ENCODE measurements at regions not wholly inside any gene's neighbourhood (a gene's known extent, or its start where the extent isn't known, plus 50 kb on each side); places are given as distances from the start of the nearest gene placed in this dataset.

- Histone ChIP-seq H3K36me3 (no peaks in the 10 kb centered on the region), H3K27me3 (no peaks in the 10 kb centered on the region), H3K4me3 (no peak overlapping the region), H3K9me3 (no peaks in the 10 kb centered on the region), H3K4me1 (no peaks in the 10 kb centered on the region), H3K27ac (no peak overlapping the region)
- no peak for DNase-seq (ENCODE audit: low spot score in 2 of 2)
- 89% methylated on average over 3 of the region's 3 CpGs for WGBS
- TF ChIP-seq POLR2A (IDR thresholded peaks at IDR 0.05) (no peak), CTCF (IDR thresholded peaks at IDR 0.05) (no peak), POLR2AphosphoS5 (IDR thresholded peaks at IDR 0.05) (no peak), EP300 (IDR thresholded peaks at IDR 0.05) (no peak)
Observed at GRCh38 chr1:87972811-87973210, 644.1 kb downstream of the LMO4 start.

GRCh38 chr1:87973896-87974295 lies 645.2 kb downstream of the LMO4 start:
- Histone ChIP-seq H3K4me1 (no peaks in the 10 kb centered on the region), H3K27me3 (no peaks in the 10 kb centered on the region), H3K9me3 (no peaks in the 10 kb centered on the region), H3K4me3 (no peak overlapping the region), H3K27ac (no peak overlapping the region), H3K36me3 (no peaks in the 10 kb centered on the region)
- TF ChIP-seq CTCF (IDR thresholded peaks at IDR 0.05) (no peak), POLR2A (IDR thresholded peaks at IDR 0.05) (no peak), EP300 (IDR thresholded peaks at IDR 0.05) (no peak), POLR2AphosphoS5 (IDR thresholded peaks at IDR 0.05) (no peak)
- no peak for DNase-seq (ENCODE audit: low spot score in 2 of 2)
- WGBS, result 85% methylated on average over 3 of the region's 3 CpGs

GRCh38 chr1:87976316-87976715 lies 647.6 kb downstream of the LMO4 start:
- Histone ChIP-seq H3K36me3 (no peaks in the 10 kb centered on the region), H3K9me3 (no peaks in the 10 kb centered on the region), H3K27ac (peak overlapping the region; percentile 40), H3K4me3 (no peak overlapping the region), H3K27me3 (no peaks in the 10 kb centered on the region), H3K4me1 (no peaks in the 10 kb centered on the region)
- TF ChIP-seq POLR2AphosphoS5 (IDR thresholded peaks at IDR 0.05) (no peak), CTCF (IDR thresholded peaks at IDR 0.05) (no peak), EP300 (IDR thresholded peaks at IDR 0.05) (no peak), POLR2A (IDR thresholded peaks at IDR 0.05) (no peak)
- DNase-seq (ENCODE audit: low spot score in 2 of 2), result no peak

GRCh38 chr1:87977145-87977544 lies 648.5 kb downstream of the LMO4 start:
- Histone ChIP-seq H3K4me1 (no peaks in the 10 kb centered on the region), H3K27me3 (no peaks in the 10 kb centered on the region), H3K4me3 (no peak overlapping the region), H3K9me3 (no peaks in the 10 kb centered on the region), H3K36me3 (no peaks in the 10 kb centered on the region), H3K27ac (no peak overlapping the region)
- DNase-seq (ENCODE audit: low spot score in 2 of 2), result no peak
- WGBS, result 51% methylated on average over 2 of the region's 2 CpGs
- TF ChIP-seq POLR2AphosphoS5 (IDR thresholded peaks at IDR 0.05), result no peak
- no peak for TF ChIP-seq CTCF (IDR thresholded peaks at IDR 0.05)
- TF ChIP-seq EP300 (IDR thresholded peaks at IDR 0.05), result no peak
- no peak for TF ChIP-seq POLR2A (IDR thresholded peaks at IDR 0.05)

GRCh38 chr1:87979079-87979478 lies 650.4 kb downstream of the LMO4 start:
- no peaks in the 10 kb centered on the region for H3K27me3 ChIP-seq
- WGBS, result 67% methylated on average over 2 of the region's 2 CpGs
- no peak overlapping the region for H3K4me3 ChIP-seq

More at GRCh38 chr1:87979079-87979478, 650.4 kb downstream of the LMO4 start:
- no peaks in the 10 kb centered on the region for H3K4me1 ChIP-seq
- H3K27ac ChIP-seq, result no peak overlapping the region
- no peaks in the 10 kb centered on the region for H3K36me3 ChIP-seq
- TF ChIP-seq CTCF (IDR thresholded peaks at IDR 0.05), result no peak
- no peak for TF ChIP-seq POLR2AphosphoS5 (IDR thresholded peaks at IDR 0.05)
- TF ChIP-seq EP300 (IDR thresholded peaks at IDR 0.05), result no peak
- no peak for TF ChIP-seq POLR2A (IDR thresholded peaks at IDR 0.05)
- H3K9me3 ChIP-seq, result no peaks in the 10 kb centered on the region
- DNase-seq (ENCODE audit: low spot score in 2 of 2), result no peak

Data from suprapubic skin (tissue), 4 donors.